ENCODE measurements at regions not wholly inside any gene's neighbourhood (a gene's known extent, or its start where the extent isn't known, plus 50 kb on each side); places are given as distances from the start of the nearest gene placed in this dataset.

DNA sequence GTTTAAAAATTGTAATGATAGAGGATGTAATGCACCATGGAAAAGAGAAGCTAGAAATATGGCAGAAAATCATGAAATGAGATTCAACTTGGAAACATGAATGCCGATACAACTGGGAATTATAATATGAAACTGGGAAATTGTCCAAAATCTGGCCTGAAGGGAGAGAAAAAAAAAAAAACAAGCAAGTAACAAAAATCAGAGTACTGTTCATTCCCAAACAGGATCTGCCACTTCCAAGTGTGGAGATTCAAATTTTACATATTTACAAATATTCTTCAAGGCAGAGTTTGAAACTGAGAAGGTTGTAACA lies 56.6 kb upstream of the MOCS2 start:
- intact Hi-C loops (cut with micrococcal nuclease) = no loop called here
- Histone ChIP-seq H3K4me2 (replicated peaks; ENCODE audit: low read depth, low read length, poor library complexity, severe bottlenecking) (no peak overlapping the region), H3K4me1 (ENCODE audit: control insufficient read depth in 2 of 2, insufficient read depth in 2 of 2, low read length in 2 of 2) (no peaks in the 10 kb centered on the region), H2AFZ (ENCODE audit: insufficient read depth, low read depth, low read length, poor library complexity, severe bottlenecking) (no peak overlapping the region), H3K79me2 (ENCODE audit: control insufficient read depth, insufficient read depth, low read length) (no peaks in the 10 kb centered on the region), H3K27ac (ENCODE audit: low read length in 2 of 2) (no peak overlapping the region), H3K9ac (ENCODE audit: low read length) (no peak overlapping the region), H3K27me3 (replicated peaks in 1 of 4; ENCODE audit: control extremely low read depth in 1 of 4, control insufficient read depth in 3 of 4, insufficient read depth in 4 of 4, low read length in 3 of 4) (peaks cover 0 to 2% (median 0%) of the 10 kb centered on the region in 4 experiments), H3K36me3 (replicated peaks in 1 of 2; ENCODE audit: control extremely low read depth in 1 of 2, control insufficient read depth in 1 of 2, extremely low read depth in 1 of 2, insufficient read depth in 2 of 2, low read length in 1 of 2) (no peaks in the 10 kb centered on the region), H3K4me3 (ENCODE audit: control extremely low read depth in 1 of 5, extremely low read depth in 1 of 5, insufficient read depth in 1 of 5, low read depth in 2 of 5, low read length in 4 of 5) (no peak overlapping the region), H3K9me3 (ENCODE audit: control extremely low read depth in 1 of 3, control insufficient read depth in 2 of 3, insufficient read depth in 1 of 3, low read length in 2 of 3) (no peaks in the 10 kb centered on the region), H4K20me1 (ENCODE audit: control insufficient read depth, insufficient read depth, low read length, poor library complexity, severe bottlenecking) (no peaks in the 10 kb centered on the region)
- ATAC-seq (ENCODE audit: low read depth) (no peak), DNase-seq (no peak)
- Mint-ChIP-seq H3K27me3 (peaks cover 11% of the 10 kb centered on the region), H3K4me3 (no peak overlapping the region), H3K27ac (no peak overlapping the region), H3K9me3 (ENCODE audit: insufficient read depth) (no peaks in the 10 kb centered on the region), H3K4me1 (no peaks in the 10 kb centered on the region)
- TF ChIP-seq EZH2 (IDR thresholded peaks at IDR 0.05; ENCODE audit: borderline replicate concordance, insufficient read depth, low read depth, low read length, poor library complexity, severe bottlenecking) = no peak
- TF ChIP-seq, protein P1, sequence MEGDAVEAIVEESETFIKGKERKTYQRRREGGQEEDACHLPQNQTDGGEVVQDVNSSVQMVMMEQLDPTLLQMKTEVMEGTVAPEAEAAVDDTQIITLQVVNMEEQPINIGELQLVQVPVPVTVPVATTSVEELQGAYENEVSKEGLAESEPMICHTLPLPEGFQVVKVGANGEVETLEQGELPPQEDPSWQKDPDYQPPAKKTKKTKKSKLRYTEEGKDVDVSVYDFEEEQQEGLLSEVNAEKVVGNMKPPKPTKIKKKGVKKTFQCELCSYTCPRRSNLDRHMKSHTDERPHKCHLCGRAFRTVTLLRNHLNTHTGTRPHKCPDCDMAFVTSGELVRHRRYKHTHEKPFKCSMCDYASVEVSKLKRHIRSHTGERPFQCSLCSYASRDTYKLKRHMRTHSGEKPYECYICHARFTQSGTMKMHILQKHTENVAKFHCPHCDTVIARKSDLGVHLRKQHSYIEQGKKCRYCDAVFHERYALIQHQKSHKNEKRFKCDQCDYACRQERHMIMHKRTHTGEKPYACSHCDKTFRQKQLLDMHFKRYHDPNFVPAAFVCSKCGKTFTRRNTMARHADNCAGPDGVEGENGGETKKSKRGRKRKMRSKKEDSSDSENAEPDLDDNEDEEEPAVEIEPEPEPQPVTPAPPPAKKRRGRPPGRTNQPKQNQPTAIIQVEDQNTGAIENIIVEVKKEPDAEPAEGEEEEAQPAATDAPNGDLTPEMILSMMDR (IDR thresholded peaks at IDR 0.05) = no peak
- ChIA-PET POLR2A (no interaction called here), CTCF (interaction anchor here (0.7 kb wide), 1 partner anchor 10 kb away, joined by 3 read pairs; no protein-coding TSS in a partner anchor)
- no CpG with 5 or more reads among the region's 1 CpG for WGBS (ENCODE audit: insufficient coverage)

DNA sequence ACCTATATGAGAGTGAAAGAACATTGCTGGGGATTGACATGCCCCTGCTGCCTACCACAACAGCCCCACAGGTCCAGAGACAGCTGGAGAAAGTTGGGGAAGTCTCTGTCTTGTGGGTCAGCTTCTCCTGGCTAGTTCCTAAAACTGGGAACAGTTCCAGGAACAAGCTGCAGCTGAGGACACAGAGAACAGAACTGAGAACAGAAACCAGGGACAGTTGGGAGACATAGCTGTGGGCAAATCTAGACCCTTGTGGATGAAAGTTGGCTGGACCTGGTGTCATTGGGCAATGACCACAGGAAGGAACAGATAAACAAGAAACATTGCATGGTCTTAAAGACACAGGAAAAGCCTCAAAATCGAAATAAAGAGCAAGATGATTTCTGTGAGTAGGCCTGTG lies 58.3 kb upstream of the MOCS2 start:
- H3K27ac Mint-ChIP-seq = no peak overlapping the region
- no CpG with 5 or more reads among the region's 1 CpG for whole genome bisulfite sequencing (ENCODE audit: insufficient coverage)
- H3K9ac ChIP-seq (ENCODE audit: low read length) = no peak overlapping the region
- no peak overlapping the region for H3K4me3 ChIP-seq (ENCODE audit: control extremely low read depth in 1 of 5, extremely low read depth in 1 of 5, insufficient read depth in 1 of 5, low read depth in 2 of 5, low read length in 4 of 5)
- no peak for TF ChIP-seq EZH2 (IDR thresholded peaks at IDR 0.05; ENCODE audit: borderline replicate concordance, insufficient read depth, low read depth, low read length, poor library complexity, severe bottlenecking)
- TF ChIP-seq, protein P1 (IDR thresholded peaks at IDR 0.05) = no peak
- ChIA-PET CTCF (interaction anchor here (0.6 kb wide), 1 partner anchor 820 kb away, joined by 4 read pairs; no protein-coding TSS in a partner anchor), POLR2A (no interaction called here)
- H2AFZ ChIP-seq (ENCODE audit: insufficient read depth, low read depth, low read length, poor library complexity, severe bottlenecking) = no peak overlapping the region
- peaks cover 0 to 2% (median 0%) of the 10 kb centered on the region in 4 experiments for H3K27me3 ChIP-seq (replicated peaks in 1 of 4; ENCODE audit: control extremely low read depth in 1 of 4, control insufficient read depth in 3 of 4, insufficient read depth in 4 of 4, low read length in 3 of 4)
- intact Hi-C loops (cut with micrococcal nuclease) = no loop called here
- H3K27ac ChIP-seq (ENCODE audit: low read length in 2 of 2) = no peak overlapping the region
- H3K27me3 Mint-ChIP-seq = peaks cover 11% of the 10 kb centered on the region
- no peaks in the 10 kb centered on the region for H4K20me1 ChIP-seq (ENCODE audit: control insufficient read depth, insufficient read depth, low read length, poor library complexity, severe bottlenecking)
- H3K4me1 ChIP-seq (ENCODE audit: control insufficient read depth in 2 of 2, insufficient read depth in 2 of 2, low read length in 2 of 2) = no peaks in the 10 kb centered on the region
- H3K79me2 ChIP-seq (ENCODE audit: control insufficient read depth, insufficient read depth, low read length) = no peaks in the 10 kb centered on the region
- H3K4me1 Mint-ChIP-seq = no peaks in the 10 kb centered on the region
- H3K4me2 ChIP-seq (replicated peaks; ENCODE audit: low read depth, low read length, poor library complexity, severe bottlenecking) = no peak overlapping the region
- H3K9me3 ChIP-seq (ENCODE audit: control extremely low read depth in 1 of 3, control insufficient read depth in 2 of 3, insufficient read depth in 1 of 3, low read length in 2 of 3) = no peaks in the 10 kb centered on the region
- H3K36me3 ChIP-seq (replicated peaks in 1 of 2; ENCODE audit: control extremely low read depth in 1 of 2, control insufficient read depth in 1 of 2, extremely low read depth in 1 of 2, insufficient read depth in 2 of 2, low read length in 1 of 2) = no peaks in the 10 kb centered on the region
- H3K4me3 Mint-ChIP-seq = no peak overlapping the region
- ATAC-seq (ENCODE audit: low read depth) = no peak
- no peaks in the 10 kb centered on the region for H3K9me3 Mint-ChIP-seq (ENCODE audit: insufficient read depth)
- DNase-seq = no peak

All from B cell (primary cell).